ENCODE measurements at regions not wholly inside any gene's neighbourhood (a gene's known extent, or its start where the extent isn't known, plus 50 kb on each side); places are given as distances from the start of the nearest gene placed in this dataset.

DNA sequence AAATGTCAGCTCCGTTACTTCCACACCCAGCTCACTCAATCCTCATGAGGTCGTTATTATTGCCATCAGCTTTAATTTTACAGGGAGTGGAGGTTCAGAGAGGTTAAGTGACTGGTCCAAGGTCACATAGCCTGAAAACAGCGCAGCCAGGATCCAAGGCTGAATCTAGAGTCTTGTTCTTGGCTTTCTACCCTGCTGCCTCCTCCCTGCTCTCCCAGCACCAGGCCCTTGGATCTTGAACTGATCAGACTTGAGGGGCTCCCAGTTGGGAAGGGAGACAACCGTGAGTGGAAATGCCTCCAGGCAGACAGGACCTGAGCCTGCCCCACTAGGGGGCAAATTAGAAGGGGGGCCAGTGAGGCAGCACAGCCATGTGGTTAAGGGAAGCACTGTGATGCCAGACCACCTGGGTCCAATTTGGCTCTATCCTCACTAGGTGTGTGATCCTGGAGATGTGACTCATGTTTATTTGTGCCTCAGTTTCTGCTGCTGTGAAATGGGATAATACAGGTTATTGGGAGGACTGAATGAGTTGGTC lies 135.6 kb upstream of the PTPN1 start:
- TF ChIP-seq, protein P1, sequence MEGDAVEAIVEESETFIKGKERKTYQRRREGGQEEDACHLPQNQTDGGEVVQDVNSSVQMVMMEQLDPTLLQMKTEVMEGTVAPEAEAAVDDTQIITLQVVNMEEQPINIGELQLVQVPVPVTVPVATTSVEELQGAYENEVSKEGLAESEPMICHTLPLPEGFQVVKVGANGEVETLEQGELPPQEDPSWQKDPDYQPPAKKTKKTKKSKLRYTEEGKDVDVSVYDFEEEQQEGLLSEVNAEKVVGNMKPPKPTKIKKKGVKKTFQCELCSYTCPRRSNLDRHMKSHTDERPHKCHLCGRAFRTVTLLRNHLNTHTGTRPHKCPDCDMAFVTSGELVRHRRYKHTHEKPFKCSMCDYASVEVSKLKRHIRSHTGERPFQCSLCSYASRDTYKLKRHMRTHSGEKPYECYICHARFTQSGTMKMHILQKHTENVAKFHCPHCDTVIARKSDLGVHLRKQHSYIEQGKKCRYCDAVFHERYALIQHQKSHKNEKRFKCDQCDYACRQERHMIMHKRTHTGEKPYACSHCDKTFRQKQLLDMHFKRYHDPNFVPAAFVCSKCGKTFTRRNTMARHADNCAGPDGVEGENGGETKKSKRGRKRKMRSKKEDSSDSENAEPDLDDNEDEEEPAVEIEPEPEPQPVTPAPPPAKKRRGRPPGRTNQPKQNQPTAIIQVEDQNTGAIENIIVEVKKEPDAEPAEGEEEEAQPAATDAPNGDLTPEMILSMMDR (IDR thresholded peaks at IDR 0.05), result no peak
- no peak for TF ChIP-seq POLR2A (IDR thresholded peaks at IDR 0.05)

Measured in lower leg skin (tissue), 3 donors.